HG02623 (cell line): ENCODE measurements at regions not wholly inside any gene's neighbourhood (a gene's known extent, or its start where the extent isn't known, plus 50 kb on each side); places are given as distances from the start of the nearest gene placed in this dataset.
"Not testable (repeated sequence)": the region's sequence is repeated elsewhere in the genome, so short reads cannot be mapped to it uniquely, and the experiment has no call there.

Source experiments
- ATAC-seq: cut with Tn5 transposase; IDR thresholded peaks from one replicate; pipeline ENCODE4 v1.9.1; 2021; ENCODE audit warnings: moderate library complexity; ENCODE audit not compliant: unreplicated experiment

- not testable (repeated sequence) for ATAC-seq
These were observed 403.3 kb downstream of the MBD2 start for GRCh38 chr18:53821141-53821540.

- ATAC-seq: no peak
These were observed 404.8 kb downstream of the MBD2 start for GRCh38 chr18:53819671-53820070.

GRCh38 chr18:53819174-53819573 is 405.3 kb downstream of the MBD2 start:
- no peak for ATAC-seq

GRCh38 chr18:53817976-53818950 is 406.2 kb downstream of the MBD2 start:
- ATAC-seq: no peak

- ATAC-seq: no peak
These were observed 424.3 kb downstream of the MBD2 start for GRCh38 chr18:53800171-53800570.

- no peak for ATAC-seq
These were observed 425.3 kb downstream of the MBD2 start for GRCh38 chr18:53799134-53799533.

- ATAC-seq: no peak
These were observed 426.0 kb downstream of the MBD2 start for GRCh38 chr18:53798516-53798915.

- no peak for ATAC-seq
These were observed 426.4 kb downstream of the MBD2 start for GRCh38 chr18:53797998-53798495.

GRCh38 chr18:53796040-53796729 is 428.3 kb downstream of the MBD2 start:
- ATAC-seq: peak; percentile 78

GRCh38 chr18:53795610-53796009 is 428.9 kb downstream of the MBD2 start:
- ATAC-seq: no peak

GRCh38 chr18:53795061-53795460 is 429.4 kb downstream of the MBD2 start:
- no peak for ATAC-seq

- no peak for ATAC-seq
These were observed 431.7 kb downstream of the MBD2 start for GRCh38 chr18:53792762-53793161.

- no peak for ATAC-seq
These were observed 433.7 kb downstream of the MBD2 start for GRCh38 chr18:53790786-53791185.

- ATAC-seq: no peak
These were observed 434.9 kb downstream of the MBD2 start for GRCh38 chr18:53789376-53790247.

GRCh38 chr18:53785811-53786210 is 438.7 kb downstream of the MBD2 start:
- no peak for ATAC-seq

GRCh38 chr18:53784253-53784652 is 440.2 kb downstream of the MBD2 start:
- no peak for ATAC-seq

GRCh38 chr18:53780666-53781065 is 443.8 kb downstream of the MBD2 start:
- ATAC-seq: no peak

- no peak for ATAC-seq
These were observed 452.2 kb downstream of the MBD2 start for GRCh38 chr18:53772293-53772692.

- ATAC-seq: no peak
These were observed 452.8 kb downstream of the MBD2 start for GRCh38 chr18:53771664-53772063.

GRCh38 chr18:53765211-53765610 is 459.3 kb downstream of the MBD2 start:
- no peak for ATAC-seq

- no peak for ATAC-seq
These were observed 460.4 kb downstream of the MBD2 start for GRCh38 chr18:53764086-53764485.
